ENCODE measurements at regions not wholly inside any gene's neighbourhood (a gene's known extent, or its start where the extent isn't known, plus 50 kb on each side); places are given as distances from the start of the nearest gene placed in this dataset.

GRCh38 chr6:154885214-154885613, 109.9 kb upstream of the TIAM2 start:
- DNase-seq (ENCODE audit: low read depth in 3 of 3, low spot score in 1 of 3) = no peak

- no peak for DNase-seq (ENCODE audit: low read depth in 3 of 3, low spot score in 1 of 3)
Observed at GRCh38 chr6:154886016-154886415, 109.1 kb upstream of the TIAM2 start.

- no peak for DNase-seq (ENCODE audit: low read depth in 3 of 3, low spot score in 1 of 3)
Observed at GRCh38 chr6:154886471-154886870, 108.6 kb upstream of the TIAM2 start.

GRCh38 chr6:154887051-154887450, 108.1 kb upstream of the TIAM2 start:
- DNase-seq (ENCODE audit: low read depth in 3 of 3, low spot score in 1 of 3) = no peak

GRCh38 chr6:154888421-154889295, 106.5 kb upstream of the TIAM2 start:
- DNase-seq (ENCODE audit: low read depth in 3 of 3, low spot score in 1 of 3) = no peak

- DNase-seq (ENCODE audit: low read depth in 3 of 3, low spot score in 1 of 3) = no peak
Observed at GRCh38 chr6:154890874-154891273, 104.2 kb upstream of the TIAM2 start.

GRCh38 chr6:154891901-154892300, 103.2 kb upstream of the TIAM2 start:
- no peak for DNase-seq (ENCODE audit: low read depth in 3 of 3, low spot score in 1 of 3)

- DNase-seq (ENCODE audit: low read depth in 3 of 3, low spot score in 1 of 3) = no peak
Observed at GRCh38 chr6:154893917-154894316, 101.2 kb upstream of the TIAM2 start.

GRCh38 chr6:154894902-154895301, 100.2 kb upstream of the TIAM2 start:
- DNase-seq (ENCODE audit: low read depth in 3 of 3, low spot score in 1 of 3) = no peak

GRCh38 chr6:154895841-154896240, 99.3 kb upstream of the TIAM2 start:
- no peak for DNase-seq (ENCODE audit: low read depth in 3 of 3, low spot score in 1 of 3)

- no peak for DNase-seq (ENCODE audit: low read depth in 3 of 3, low spot score in 1 of 3)
Observed at GRCh38 chr6:154898821-154899220, 96.3 kb upstream of the TIAM2 start.

- DNase-seq (ENCODE audit: low read depth in 3 of 3, low spot score in 1 of 3) = no peak
Observed at GRCh38 chr6:154899824-154900463, 95.2 kb upstream of the TIAM2 start.

- DNase-seq (ENCODE audit: low read depth in 3 of 3, low spot score in 1 of 3) = no peak
Observed at GRCh38 chr6:154901876-154902552, 93.1 kb upstream of the TIAM2 start.

- no peak for DNase-seq (ENCODE audit: low read depth in 3 of 3, low spot score in 1 of 3)
Observed at GRCh38 chr6:154907291-154907690, 87.8 kb upstream of the TIAM2 start.

GRCh38 chr6:154908723-154909122, 86.4 kb upstream of the TIAM2 start:
- no peak for DNase-seq (ENCODE audit: low read depth in 3 of 3, low spot score in 1 of 3)

- DNase-seq (ENCODE audit: low read depth in 3 of 3, low spot score in 1 of 3) = no peak
Observed at GRCh38 chr6:154909311-154909710, 85.8 kb upstream of the TIAM2 start.

- no peak for DNase-seq (ENCODE audit: low read depth in 3 of 3, low spot score in 1 of 3)
Observed at GRCh38 chr6:154909821-154910220, 85.3 kb upstream of the TIAM2 start.

- DNase-seq (ENCODE audit: low read depth in 3 of 3, low spot score in 1 of 3) = no peak
Observed at GRCh38 chr6:154914288-154914687, 80.8 kb upstream of the TIAM2 start.

- DNase-seq (ENCODE audit: low read depth in 3 of 3, low spot score in 1 of 3) = no peak
Observed at GRCh38 chr6:154916857-154917256, 78.3 kb upstream of the TIAM2 start.

- no peak for DNase-seq (ENCODE audit: low read depth in 3 of 3, low spot score in 1 of 3)
Observed at GRCh38 chr6:154917941-154918340, 77.2 kb upstream of the TIAM2 start.

GRCh38 chr6:154919806-154920205, 75.3 kb upstream of the TIAM2 start:
- no peak for DNase-seq (ENCODE audit: low read depth in 3 of 3, low spot score in 1 of 3)
